ENCODE measurements at regions not wholly inside any gene's neighbourhood (a gene's known extent, or its start where the extent isn't known, plus 50 kb on each side); places are given as distances from the start of the nearest gene placed in this dataset.

DNA sequence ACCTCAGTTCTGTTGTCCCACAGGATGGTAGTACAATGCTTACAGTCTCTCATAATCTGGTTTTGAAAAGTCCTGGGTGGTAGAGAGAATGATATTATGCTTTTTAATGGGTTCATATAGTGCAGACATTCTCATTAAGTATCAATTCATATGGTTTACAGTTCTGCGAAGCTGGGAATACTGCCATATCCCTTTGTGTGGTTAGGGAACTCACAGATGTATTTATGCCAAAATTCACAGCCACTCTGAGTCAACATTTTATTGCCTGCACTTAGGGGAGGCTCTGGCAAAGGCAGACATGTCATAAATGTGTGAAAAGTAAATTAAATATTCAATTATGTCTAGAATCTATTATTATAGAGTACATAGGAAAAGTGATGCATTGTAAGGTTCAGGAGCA, 808.2 kb downstream of the SUCLG1 start:
- DNase-seq (ENCODE audit: low spot score): no peak

- DNase-seq (ENCODE audit: low spot score): no peak
These were observed 808.9 kb downstream of the SUCLG1 start for GRCh38 chr2:83650161-83650560.

DNA sequence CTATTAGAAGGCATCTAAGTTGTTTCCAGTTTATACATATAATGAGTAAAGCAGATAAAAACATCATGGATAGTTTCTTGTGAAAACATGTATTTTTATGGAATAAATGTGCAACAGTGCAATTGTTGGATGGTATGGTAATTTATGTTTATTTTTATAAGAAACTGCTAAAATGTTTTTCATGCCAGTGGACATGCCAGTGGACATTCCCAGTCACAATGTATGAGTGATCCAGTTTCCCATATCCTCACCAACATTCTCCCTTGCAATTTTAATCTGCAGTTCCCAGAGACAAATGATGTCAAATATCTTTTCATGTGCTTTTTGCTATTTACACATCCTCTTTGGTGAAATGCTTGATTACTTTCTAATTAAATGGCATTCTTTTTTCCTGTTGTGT, 818.6 kb downstream of the SUCLG1 start:
- DNase-seq (ENCODE audit: low spot score): no peak

DNA sequence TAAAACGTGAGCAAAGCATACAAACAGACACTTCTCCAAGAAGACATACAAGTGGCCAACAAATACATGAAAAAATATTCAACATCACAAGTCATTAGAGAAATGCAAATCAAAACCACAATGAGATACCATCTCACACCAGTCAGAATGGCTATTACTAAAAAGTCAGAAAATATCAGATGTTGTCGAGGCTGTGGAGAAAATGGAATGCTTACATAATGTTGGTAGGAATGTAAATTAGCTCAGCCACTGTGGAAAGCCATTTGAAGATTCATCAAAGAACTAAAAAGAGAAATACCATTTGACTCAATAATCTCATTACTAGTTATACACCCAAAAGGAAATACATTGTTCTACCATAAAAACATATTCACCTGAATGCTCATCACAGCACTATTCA, 825.7 kb downstream of the SUCLG1 start:
- DNase-seq (ENCODE audit: low spot score): no peak

GRCh38 chr2:83630351-83630750, 828.7 kb downstream of the SUCLG1 start:
- no peak for DNase-seq (ENCODE audit: low spot score)

DNA sequence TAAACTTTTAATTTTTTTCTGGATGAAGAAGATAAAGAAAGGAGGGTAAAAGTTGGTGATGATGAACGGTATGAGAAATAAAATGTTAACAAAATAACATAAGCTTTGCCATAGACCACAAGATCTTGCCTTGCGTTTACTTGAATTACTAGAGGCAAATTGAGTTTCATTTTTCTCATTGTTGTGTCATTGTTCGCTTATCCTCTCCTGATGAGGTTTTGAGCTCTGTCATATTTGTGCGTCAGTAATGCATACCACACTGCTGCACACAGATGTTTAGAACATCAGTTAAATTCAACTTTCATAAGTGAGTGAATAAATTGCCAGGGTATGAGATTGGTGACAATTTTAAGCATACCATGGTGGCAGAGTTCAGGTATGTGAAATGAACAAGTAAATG, 843.6 kb downstream of the SUCLG1 start:
- DNase-seq (ENCODE audit: low spot score): no peak

GRCh38 chr2:83613178-83613577, 845.9 kb downstream of the SUCLG1 start:
- DNase-seq (ENCODE audit: low spot score): no peak

- DNase-seq (ENCODE audit: low spot score): no peak
These were observed 856.3 kb downstream of the SUCLG1 start for GRCh38 chr2:83602753-83603152.

DNA sequence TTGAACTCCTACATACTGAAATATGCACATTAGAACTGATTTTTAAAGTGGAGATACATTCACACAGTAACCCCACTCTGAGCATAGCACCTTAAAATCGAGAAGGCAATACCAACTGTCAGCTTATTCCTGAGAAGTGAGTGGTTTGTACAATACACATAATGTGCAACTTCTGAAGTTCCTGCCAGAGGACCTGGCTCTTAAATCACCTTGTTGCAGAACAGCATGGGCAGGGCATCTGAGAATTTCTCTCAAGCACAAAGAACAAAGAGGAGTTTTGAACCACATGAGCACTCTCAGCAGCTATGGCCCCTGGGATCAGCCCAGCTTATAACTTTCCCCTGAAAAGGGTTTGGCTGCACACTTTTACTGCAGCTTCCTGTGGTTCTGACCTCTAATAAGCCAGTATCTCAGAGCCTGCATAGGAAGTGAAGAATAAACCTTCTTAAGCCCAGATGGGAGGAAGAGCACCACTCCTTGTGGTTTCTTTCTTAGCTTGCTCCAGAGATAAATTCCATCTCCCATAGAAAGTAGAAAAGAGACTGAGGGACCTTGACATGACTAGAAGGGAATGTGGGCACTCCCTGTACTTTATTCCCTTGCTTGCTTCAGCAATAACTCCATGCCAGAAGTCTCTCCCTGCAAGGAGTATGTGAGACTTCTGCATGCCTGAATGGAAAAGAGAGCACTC, 862.3 kb downstream of the SUCLG1 start:
- no peak for DNase-seq (ENCODE audit: low spot score)

DNA sequence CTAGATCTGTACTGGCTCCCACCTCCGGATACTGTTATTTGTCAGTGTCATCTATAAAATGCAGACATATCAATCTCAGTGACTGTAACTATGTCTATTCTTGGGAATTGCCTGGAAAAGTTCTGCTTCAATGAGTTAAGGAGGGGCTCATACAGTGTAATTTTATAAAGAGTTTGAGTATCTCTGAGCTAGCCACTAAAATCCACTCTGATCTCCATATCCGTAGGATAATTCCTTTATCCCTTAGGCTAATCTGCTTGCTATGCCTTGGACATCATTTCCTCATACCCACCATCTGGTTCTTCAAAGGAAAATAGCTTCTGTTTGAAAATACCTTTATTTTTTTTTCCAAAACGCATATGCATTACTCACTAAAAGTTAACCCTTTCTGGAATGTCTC, 863.2 kb downstream of the SUCLG1 start:
- DNase-seq (ENCODE audit: low spot score): no peak

DNA sequence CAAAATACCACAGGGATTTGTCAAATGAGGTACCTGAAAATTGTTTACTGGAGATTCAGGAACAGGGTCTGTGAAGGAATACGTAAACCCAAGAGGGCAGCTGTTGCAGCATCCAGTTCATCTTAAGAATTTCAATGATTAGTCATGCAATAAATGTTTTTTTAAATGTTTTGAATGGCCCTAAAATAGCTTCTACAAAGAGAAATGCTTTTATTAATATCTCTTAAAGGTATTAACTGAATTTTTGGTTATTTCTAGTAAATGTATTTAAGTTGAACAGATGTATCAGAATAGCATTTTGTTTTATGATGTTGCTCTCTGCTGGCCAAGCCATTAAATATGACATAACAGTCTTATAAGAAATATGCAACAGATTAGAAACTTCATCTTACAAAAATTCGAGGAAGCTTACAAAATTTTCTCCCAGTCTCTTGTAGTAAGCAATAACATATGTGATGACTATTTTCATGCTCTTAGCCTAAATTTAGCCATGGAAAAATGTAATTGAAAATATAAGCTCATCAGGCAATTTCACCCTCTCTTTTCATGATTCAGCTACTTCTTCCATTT, 863.9 kb downstream of the SUCLG1 start:
- no peak for DNase-seq (ENCODE audit: low spot score)

- DNase-seq (ENCODE audit: low spot score): no peak
These were observed 864.6 kb downstream of the SUCLG1 start for GRCh38 chr2:83594241-83595120.

DNA sequence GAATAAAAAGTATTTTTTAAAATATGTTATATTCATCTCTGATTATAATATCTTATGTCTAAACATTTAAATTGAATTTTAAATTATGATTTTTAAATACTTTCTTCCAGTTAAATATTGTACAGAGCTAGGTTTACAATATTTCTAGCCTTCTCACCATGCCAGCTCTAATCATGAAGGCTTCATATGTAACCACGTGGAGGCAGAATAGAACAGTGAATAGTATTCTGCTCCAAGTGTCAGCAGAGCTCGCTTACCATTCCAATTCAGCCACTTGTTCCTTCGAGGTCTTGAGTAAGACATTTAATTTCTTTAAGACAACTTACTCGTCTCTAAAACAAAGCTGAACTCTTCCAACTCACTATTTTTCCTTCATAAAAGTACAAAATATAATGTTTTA, 871.8 kb downstream of the SUCLG1 start:
- no peak for DNase-seq (ENCODE audit: low spot score)

DNA sequence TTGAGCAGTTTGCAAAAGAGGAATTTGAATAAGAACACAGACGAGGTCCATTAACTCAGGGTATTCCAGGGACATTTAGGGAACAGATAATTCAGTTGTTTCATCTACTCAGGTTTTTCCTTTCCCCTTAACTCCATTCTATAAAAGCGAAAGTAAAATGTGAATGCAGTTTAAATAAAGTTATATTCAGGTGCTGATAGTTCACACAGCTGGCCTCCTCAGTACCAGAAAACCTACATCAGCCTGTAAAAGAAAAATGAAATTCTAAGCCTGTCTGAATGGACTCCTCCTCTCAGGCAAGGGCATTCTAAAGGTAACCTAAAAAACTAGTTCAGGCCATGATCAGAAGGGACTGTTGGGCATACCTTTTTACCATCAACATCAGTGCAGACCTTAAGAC, 873.8 kb downstream of the SUCLG1 start:
- no peak for DNase-seq (ENCODE audit: low spot score)

- DNase-seq (ENCODE audit: low spot score): no peak
These were observed 874.4 kb downstream of the SUCLG1 start for GRCh38 chr2:83584672-83585071.

DNA sequence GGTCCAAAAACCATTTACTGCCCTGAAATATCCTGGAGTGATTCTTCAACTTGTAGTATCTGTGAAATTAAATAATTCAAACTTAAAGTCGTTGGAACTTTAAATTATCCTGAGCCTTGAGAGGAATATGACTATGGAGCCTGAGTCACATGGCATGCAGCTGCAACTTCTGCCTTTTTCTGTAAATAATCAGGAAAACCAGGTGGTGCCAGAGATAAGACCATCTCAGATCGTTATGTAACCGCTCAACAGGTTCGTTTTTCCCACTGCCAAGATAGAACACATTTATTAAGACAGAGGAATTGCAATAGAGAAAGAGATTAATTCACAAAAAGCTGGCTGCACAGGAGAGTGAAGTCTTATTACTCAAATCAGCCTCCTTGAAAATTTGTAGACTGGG, 876.5 kb downstream of the SUCLG1 start:
- no peak for DNase-seq (ENCODE audit: low spot score)

DNA sequence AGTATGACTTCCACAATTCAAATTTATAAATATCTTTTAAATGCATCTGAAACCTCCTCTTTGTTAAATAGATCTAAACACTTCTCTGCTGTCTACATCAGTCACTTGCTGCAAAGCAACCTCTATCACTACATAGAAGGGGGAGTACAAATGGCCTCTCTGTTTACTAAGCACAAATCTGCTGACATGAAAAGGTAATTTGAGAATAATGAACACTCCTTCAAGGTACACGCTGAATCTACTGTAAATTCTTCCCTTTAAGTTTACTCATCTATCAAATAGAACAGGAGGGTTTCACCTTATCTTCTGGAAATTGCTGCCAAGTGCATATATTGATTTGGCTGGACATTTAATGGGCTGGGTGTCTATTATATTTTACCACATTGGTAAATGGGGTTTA, 879.6 kb downstream of the SUCLG1 start:
- DNase-seq (ENCODE audit: low spot score): no peak

DNA sequence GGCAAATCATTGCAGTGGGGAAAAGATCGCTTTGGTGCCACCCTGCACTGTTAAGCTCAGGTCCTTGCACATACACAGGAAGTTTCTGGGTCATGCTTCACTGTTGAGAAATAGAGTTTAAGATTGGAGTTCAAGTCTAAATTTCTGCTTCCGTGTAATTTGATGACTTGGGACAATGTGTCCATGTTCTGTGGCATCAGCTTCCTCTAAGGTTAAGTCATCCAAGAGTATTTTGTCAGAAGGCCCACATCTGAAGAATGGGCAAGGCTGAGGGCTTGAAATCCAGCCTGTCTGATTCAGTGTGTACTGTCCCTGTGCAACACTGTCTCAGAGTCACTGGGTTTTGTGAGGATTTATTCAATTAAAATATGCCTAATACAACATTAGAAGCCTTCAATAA, 880.7 kb downstream of the SUCLG1 start:
- DNase-seq (ENCODE audit: low spot score): no peak

GRCh38 chr2:83574614-83575013, 884.5 kb downstream of the SUCLG1 start:
- no peak for DNase-seq (ENCODE audit: low spot score)

- DNase-seq (ENCODE audit: low spot score): no peak
These were observed 886.0 kb downstream of the SUCLG1 start for GRCh38 chr2:83573060-83573459.

- no peak for DNase-seq (ENCODE audit: low spot score)
These were observed 886.7 kb downstream of the SUCLG1 start for GRCh38 chr2:83572400-83572799.

GRCh38 chr2:83567551-83567950, 891.5 kb downstream of the SUCLG1 start:
- DNase-seq (ENCODE audit: low spot score): no peak

- DNase-seq (ENCODE audit: low spot score): no peak
These were observed 893.5 kb downstream of the SUCLG1 start for GRCh38 chr2:83565626-83566025.

Measured in hepatic stellate cell (primary cell).